ENCODE measurements at regions not wholly inside any gene's neighbourhood (a gene's known extent, or its start where the extent isn't known, plus 50 kb on each side); places are given as distances from the start of the nearest gene placed in this dataset.

GRCh38 chr7:124106575-124106974 lies 73.7 kb upstream of the TMEM229A start:
- TF ChIP-seq EP300 (IDR thresholded peaks at IDR 0.05) (no peak), MAX (IDR thresholded peaks at IDR 0.05) (no peak), REST (IDR thresholded peaks at IDR 0.05) (no peak), POLR2AphosphoS2 (conservative IDR thresholded peaks at IDR 0.05; ENCODE audit: low read length) (no peak), KDM1A (IDR thresholded peaks at IDR 0.05; ENCODE audit: low read depth) (no peak), ZFP36 (IDR thresholded peaks at IDR 0.05; ENCODE audit: borderline replicate concordance, partially characterized antibody) (no peak), CEBPB (IDR thresholded peaks at IDR 0.05) (no peak), POLR2A (IDR thresholded peaks at IDR 0.05; ENCODE audit: low read length) (no peak), SREBF2 (IDR thresholded peaks at IDR 0.05) (no peak), CTCF (IDR thresholded peaks at IDR 0.05) (no peak), FOSL2 (IDR thresholded peaks at IDR 0.05) (no peak), FOSL2 (CRISPR knock-in tag; IDR thresholded peaks at IDR 0.05) (no peak), GATA3 (IDR thresholded peaks at IDR 0.05; ENCODE audit: borderline replicate concordance) (no peak), CBX8 (IDR thresholded peaks at IDR 0.05) (no peak)

Data from A549 (cell line).